ENCODE measurements at regions not wholly inside any gene's neighbourhood (a gene's known extent, or its start where the extent isn't known, plus 50 kb on each side); places are given as distances from the start of the nearest gene placed in this dataset.

DNA sequence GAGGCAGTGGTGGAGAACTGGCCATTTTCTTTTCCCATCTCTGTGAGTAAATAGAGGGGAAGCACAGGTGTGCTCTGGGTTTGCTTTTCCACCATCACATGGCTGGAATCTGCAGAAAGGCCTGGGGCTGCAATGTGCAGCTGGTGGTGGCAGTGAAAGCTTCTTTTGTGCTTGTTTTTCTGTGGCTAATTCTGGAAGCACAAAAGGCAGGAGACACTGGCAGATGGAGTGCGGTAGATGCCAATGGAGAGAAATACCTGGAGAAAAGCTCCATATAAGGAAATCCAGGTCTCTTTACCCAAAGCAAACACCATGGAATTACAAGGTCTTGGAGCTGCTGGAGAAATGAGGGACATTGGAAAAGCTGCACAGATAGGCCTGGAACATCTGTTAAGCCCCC, 146.9 kb downstream of the HAPSTR1 start:
- ChIA-PET CTCF (no interaction called here), POLR2A (no interaction called here)
- intact Hi-C loops (cut with micrococcal nuclease) = no loop called here

DNA sequence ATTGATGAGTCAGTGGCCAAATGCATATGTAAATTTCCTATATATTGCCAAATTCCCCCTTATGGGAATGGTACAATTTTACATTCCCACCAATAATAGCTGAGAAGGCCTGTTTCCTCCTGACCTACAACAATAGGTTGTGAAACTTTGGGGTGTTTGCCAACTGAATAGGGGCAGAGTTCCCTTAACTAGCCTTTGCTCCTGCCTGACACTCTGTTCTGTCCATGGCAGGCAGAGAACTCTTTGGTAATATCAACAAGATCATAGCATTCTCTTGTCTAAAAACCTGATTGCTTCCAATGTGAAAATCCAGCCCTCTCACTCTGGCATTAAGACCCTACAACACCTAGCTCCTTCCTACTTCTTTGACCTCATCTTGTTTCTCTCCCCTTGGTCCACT, 149.7 kb downstream of the HAPSTR1 start:
- Mint-ChIP-seq H3K4me3 (no peak overlapping the region), H3K9me3 (peaks cover 0 to 18% (median 5%) of the 10 kb centered on the region in 11 donors), H3K36me3 (no peaks in the 10 kb centered on the region), H3K4me1 (no peaks in the 10 kb centered on the region), H3K27me3 (peaks cover 0 to 4% (median 0%) of the 10 kb centered on the region in 5 donors), H3K27ac (no peak overlapping the region)
- ChIA-PET CTCF (no interaction called here), POLR2A (no interaction called here)
- Histone ChIP-seq H3K36me3 (ENCODE audit: control insufficient read depth in 2 of 3, insufficient read depth in 3 of 3, low read length in 3 of 3) (no peaks in the 10 kb centered on the region), H3K4me3 (ENCODE audit: low read length) (no peak overlapping the region), H3K27me3 (ENCODE audit: control insufficient read depth in 2 of 2, insufficient read depth in 2 of 2, low read length in 2 of 2) (no peaks in the 10 kb centered on the region), H3K27ac (ENCODE audit: low read depth, low read length) (no peak overlapping the region), H3K4me1 (ENCODE audit: control insufficient read depth in 2 of 2, insufficient read depth in 2 of 2, low read length in 2 of 2) (no peaks in the 10 kb centered on the region), H3K9me3 (ENCODE audit: control insufficient read depth in 2 of 3, low read length in 3 of 3) (peaks cover 0 to 3% (median 0%) of the 10 kb centered on the region in 3 experiments)
- no peak for ATAC-seq
- intact Hi-C loops (cut with micrococcal nuclease) = no loop called here
- DNase-seq = no peak

More for the DNA sequence above, 146.9 kb downstream of the HAPSTR1 start:
- Histone ChIP-seq H3K4me3 (ENCODE audit: low read length) (no peak overlapping the region), H3K4me1 (ENCODE audit: control insufficient read depth in 2 of 2, insufficient read depth in 2 of 2, low read length in 2 of 2) (no peaks in the 10 kb centered on the region), H3K9me3 (ENCODE audit: control insufficient read depth in 2 of 3, low read length in 3 of 3) (peaks cover 0 to 3% (median 0%) of the 10 kb centered on the region in 3 experiments), H3K27me3 (ENCODE audit: control insufficient read depth in 2 of 2, insufficient read depth in 2 of 2, low read length in 2 of 2) (no peaks in the 10 kb centered on the region), H3K36me3 (ENCODE audit: control insufficient read depth in 2 of 3, insufficient read depth in 3 of 3, low read length in 3 of 3) (no peaks in the 10 kb centered on the region), H3K27ac (ENCODE audit: low read depth, low read length) (no peak overlapping the region)
- Mint-ChIP-seq H3K36me3 (no peaks in the 10 kb centered on the region), H3K27ac (no peak overlapping the region), H3K4me1 (no peaks in the 10 kb centered on the region), H3K27me3 (peaks cover 0 to 12% (median 6%) of the 10 kb centered on the region in 5 donors), H3K9me3 (peaks cover 0 to 18% (median 5%) of the 10 kb centered on the region in 11 donors), H3K4me3 (no peak overlapping the region)
- ATAC-seq (no peak), DNase-seq (no peak)

DNA sequence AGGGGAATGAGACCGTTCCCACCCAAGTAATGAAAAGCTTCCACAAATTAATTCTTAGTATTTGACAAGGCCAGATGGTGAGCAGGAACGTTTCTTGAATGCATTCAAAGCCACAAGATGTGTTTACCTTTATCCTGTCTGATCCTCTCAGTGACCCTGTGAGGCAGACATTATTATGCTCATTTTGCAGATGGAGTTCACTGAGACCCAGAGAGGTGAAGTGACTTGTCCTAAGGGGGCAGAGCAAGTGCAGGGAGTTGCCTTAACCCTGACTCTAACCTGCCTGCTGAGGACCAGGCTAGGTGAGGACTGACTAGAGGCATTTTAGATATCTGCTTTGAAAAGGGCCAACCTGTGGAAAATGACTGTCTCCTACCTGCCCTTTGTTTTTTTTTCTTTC, 156.7 kb downstream of the HAPSTR1 start:
- Histone ChIP-seq H3K9me3 (ENCODE audit: control insufficient read depth in 2 of 3, low read length in 3 of 3) (no peaks in the 10 kb centered on the region), H3K27me3 (ENCODE audit: control insufficient read depth in 2 of 2, insufficient read depth in 2 of 2, low read length in 2 of 2) (no peaks in the 10 kb centered on the region), H3K4me1 (ENCODE audit: control insufficient read depth in 2 of 2, insufficient read depth in 2 of 2, low read length in 2 of 2) (no peaks in the 10 kb centered on the region), H3K4me3 (ENCODE audit: low read length) (no peak overlapping the region), H3K36me3 (ENCODE audit: control insufficient read depth in 2 of 3, insufficient read depth in 3 of 3, low read length in 3 of 3) (no peaks in the 10 kb centered on the region), H3K27ac (ENCODE audit: low read depth, low read length) (no peak overlapping the region)
- Mint-ChIP-seq H3K36me3 (no peaks in the 10 kb centered on the region), H3K27me3 (peaks cover 3 to 23% (median 15%) of the 10 kb centered on the region in 5 donors), H3K9me3 (peaks cover 0 to 5% (median 0%) of the 10 kb centered on the region in 11 donors), H3K27ac (no peak overlapping the region), H3K4me1 (no peaks in the 10 kb centered on the region), H3K4me3 (no peak overlapping the region)
- DNase-seq (no peak), ATAC-seq (no peak)
- POLR2A ChIA-PET = no interaction called here
- CTCF ChIA-PET = no interaction called here
- intact Hi-C loops (cut with micrococcal nuclease) = no loop called here

DNA sequence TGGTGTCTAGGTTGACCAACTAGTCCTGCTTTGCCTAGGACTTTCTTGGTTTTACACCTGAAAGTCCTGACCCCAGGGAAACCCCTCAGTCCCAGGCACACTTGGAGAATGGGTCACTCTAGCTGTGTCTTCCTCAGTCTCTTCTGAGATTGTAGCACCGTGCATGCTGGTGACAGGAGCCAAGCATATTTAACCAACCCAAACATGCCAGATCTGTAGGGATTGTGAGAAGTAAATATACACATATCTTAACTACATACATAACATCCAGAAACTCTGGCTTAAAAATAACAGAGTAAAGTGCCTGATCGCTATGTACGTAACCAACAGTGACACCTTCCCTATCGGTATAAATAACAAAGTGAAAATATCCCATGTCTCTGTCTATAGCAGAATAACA, 158.1 kb downstream of the HAPSTR1 start:
- H3K36me3 ChIP-seq (ENCODE audit: control insufficient read depth in 2 of 3, insufficient read depth in 3 of 3, low read length in 3 of 3) = no peaks in the 10 kb centered on the region
- H3K4me3 Mint-ChIP-seq = no peak overlapping the region
- H3K9me3 Mint-ChIP-seq = peaks cover 0 to 9% (median 0%) of the 10 kb centered on the region in 11 donors
- no peaks in the 10 kb centered on the region for H3K4me1 Mint-ChIP-seq
- no peaks in the 10 kb centered on the region for H3K9me3 ChIP-seq (ENCODE audit: control insufficient read depth in 2 of 3, low read length in 3 of 3)
- no peaks in the 10 kb centered on the region for H3K27me3 ChIP-seq (ENCODE audit: control insufficient read depth in 2 of 2, insufficient read depth in 2 of 2, low read length in 2 of 2)
- ChIA-PET CTCF (no interaction called here), POLR2A (no interaction called here)
- H3K27me3 Mint-ChIP-seq = peaks cover 3 to 30% (median 27%) of the 10 kb centered on the region in 5 donors
- no peaks in the 10 kb centered on the region for H3K4me1 ChIP-seq (ENCODE audit: control insufficient read depth in 2 of 2, insufficient read depth in 2 of 2, low read length in 2 of 2)
- intact Hi-C loops (cut with micrococcal nuclease) = no loop called here
- DNase-seq (no peak), ATAC-seq (no peak)
- H3K4me3 ChIP-seq (ENCODE audit: low read length) = no peak overlapping the region
- no peaks in the 10 kb centered on the region for H3K36me3 Mint-ChIP-seq
- no peak overlapping the region for H3K27ac ChIP-seq (ENCODE audit: low read depth, low read length)
- no peak overlapping the region for H3K27ac Mint-ChIP-seq

DNA sequence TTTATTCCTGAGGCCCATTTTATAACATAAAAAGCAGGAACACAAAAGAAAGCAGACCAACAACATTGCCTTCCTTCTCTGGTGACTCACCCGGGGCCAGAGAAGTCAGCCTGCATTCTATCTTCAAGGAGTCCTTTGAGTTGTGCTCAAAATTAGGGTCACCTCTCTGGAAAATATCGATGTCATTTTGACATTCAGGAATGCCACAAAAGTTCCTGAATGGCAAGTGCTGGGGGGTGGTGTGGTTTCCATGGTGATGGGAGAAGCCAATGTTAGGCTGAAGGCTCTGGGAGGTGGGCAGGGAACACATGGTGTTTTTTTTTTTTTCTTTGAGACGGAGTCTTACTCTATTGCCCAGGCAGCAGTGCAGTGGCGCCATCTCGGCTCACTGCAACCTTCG, 159.6 kb downstream of the HAPSTR1 start:
- ATAC-seq (no peak), DNase-seq (no peak)
- Mint-ChIP-seq H3K4me3 (no peak overlapping the region), H3K36me3 (no peaks in the 10 kb centered on the region), H3K4me1 (no peaks in the 10 kb centered on the region), H3K27me3 (peaks cover 3 to 40% (median 27%) of the 10 kb centered on the region in 5 donors), H3K9me3 (peaks cover 0 to 9% (median under 1%) of the 10 kb centered on the region in 11 donors), H3K27ac (no peak overlapping the region)
- H3K27me3 ChIP-seq (ENCODE audit: control insufficient read depth in 2 of 2, insufficient read depth in 2 of 2, low read length in 2 of 2) = no peaks in the 10 kb centered on the region
- CTCF ChIA-PET = no interaction called here
- H3K27ac ChIP-seq (ENCODE audit: low read depth, low read length) = no peak overlapping the region
- no peaks in the 10 kb centered on the region for H3K9me3 ChIP-seq (ENCODE audit: control insufficient read depth in 2 of 3, low read length in 3 of 3)
- H3K4me3 ChIP-seq (ENCODE audit: low read length) = no peak overlapping the region
- no peaks in the 10 kb centered on the region for H3K4me1 ChIP-seq (ENCODE audit: control insufficient read depth in 2 of 2, insufficient read depth in 2 of 2, low read length in 2 of 2)
- no peaks in the 10 kb centered on the region for H3K36me3 ChIP-seq (ENCODE audit: control insufficient read depth in 2 of 3, insufficient read depth in 3 of 3, low read length in 3 of 3)
- intact Hi-C loops (cut with micrococcal nuclease) = no loop called here
- POLR2A ChIA-PET = no interaction called here

DNA sequence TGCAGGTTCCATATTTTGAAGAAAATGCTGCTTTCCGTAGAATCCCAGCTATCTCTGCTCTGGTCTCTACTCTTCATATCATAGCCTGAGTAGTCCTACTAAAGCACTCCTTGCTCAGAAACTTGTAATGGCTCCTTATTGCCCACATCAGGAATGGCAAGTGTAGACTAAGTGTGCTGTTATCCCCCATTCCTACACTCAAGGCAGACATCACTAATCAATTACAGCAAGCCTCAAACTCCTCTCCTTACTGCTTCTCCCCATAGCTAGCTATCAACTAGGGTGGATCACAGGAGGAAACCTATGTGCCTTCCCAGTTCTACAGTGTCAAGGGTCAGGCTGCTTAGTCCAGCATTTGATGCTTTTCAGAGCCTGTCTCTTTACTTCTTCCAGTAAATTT, 163.4 kb downstream of the HAPSTR1 start:
- no peaks in the 10 kb centered on the region for H3K36me3 ChIP-seq (ENCODE audit: control insufficient read depth in 2 of 3, insufficient read depth in 3 of 3, low read length in 3 of 3)
- H3K27ac Mint-ChIP-seq = no peak overlapping the region
- H3K36me3 Mint-ChIP-seq = no peaks in the 10 kb centered on the region
- ChIA-PET CTCF (no interaction called here), POLR2A (no interaction called here)
- H3K9me3 Mint-ChIP-seq = peaks cover 0 to 9% (median 3%) of the 10 kb centered on the region in 11 donors
- intact Hi-C loops (cut with micrococcal nuclease) = no loop called here
- peaks cover 0 to under 1% (median 0%) of the 10 kb centered on the region in 7 donors for H3K4me1 Mint-ChIP-seq
- H3K9me3 ChIP-seq (ENCODE audit: control insufficient read depth in 2 of 3, low read length in 3 of 3) = no peaks in the 10 kb centered on the region
- H3K4me3 Mint-ChIP-seq = no peak overlapping the region
- H3K4me3 ChIP-seq (ENCODE audit: low read length) = no peak overlapping the region
- H3K27me3 ChIP-seq (ENCODE audit: control insufficient read depth in 2 of 2, insufficient read depth in 2 of 2, low read length in 2 of 2) = peaks cover 0 to 4% of the 10 kb centered on the region in 2 donors
- ATAC-seq (no peak), DNase-seq (no peak)
- no peaks in the 10 kb centered on the region for H3K4me1 ChIP-seq (ENCODE audit: control insufficient read depth in 2 of 2, insufficient read depth in 2 of 2, low read length in 2 of 2)
- H3K27ac ChIP-seq (ENCODE audit: low read depth, low read length) = no peak overlapping the region
- H3K27me3 Mint-ChIP-seq = peaks cover 0 to 52% (median 34%) of the 10 kb centered on the region in 5 donors

DNA sequence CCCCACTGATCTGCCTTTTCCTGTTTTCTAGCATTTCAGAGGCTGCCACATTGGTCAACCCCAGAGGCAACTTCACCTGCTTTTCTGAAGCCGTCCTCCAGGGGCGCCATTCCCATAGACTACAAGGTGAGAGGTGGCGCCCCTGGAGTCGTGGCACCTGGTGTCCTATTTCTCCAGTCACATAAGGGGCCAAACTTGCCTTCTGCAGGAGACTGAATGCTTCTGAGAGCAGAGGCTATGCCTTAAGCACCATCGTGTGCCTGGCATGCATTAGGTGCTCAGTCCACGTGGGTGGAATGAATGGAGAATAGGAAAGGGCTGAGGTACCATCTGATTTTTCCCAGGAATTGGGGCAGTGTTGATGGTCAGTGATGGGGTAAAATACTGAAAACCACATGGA, 164.8 kb downstream of the HAPSTR1 start:
- DNase-seq (no peak), ATAC-seq (no peak)
- Mint-ChIP-seq H3K4me1 (peaks cover 0 to 2% (median 0%) of the 10 kb centered on the region in 7 donors), H3K27ac (no peak overlapping the region), H3K4me3 (no peak overlapping the region), H3K36me3 (no peaks in the 10 kb centered on the region), H3K27me3 (peaks cover 0 to 57% (median 34%) of the 10 kb centered on the region in 5 donors), H3K9me3 (peaks cover 0 to 9% (median 3%) of the 10 kb centered on the region in 11 donors)
- Histone ChIP-seq H3K27ac (ENCODE audit: low read depth, low read length) (no peak overlapping the region), H3K36me3 (ENCODE audit: control insufficient read depth in 2 of 3, insufficient read depth in 3 of 3, low read length in 3 of 3) (no peaks in the 10 kb centered on the region), H3K27me3 (ENCODE audit: control insufficient read depth in 2 of 2, insufficient read depth in 2 of 2, low read length in 2 of 2) (peaks cover 0 to 4% of the 10 kb centered on the region in 2 donors), H3K4me3 (ENCODE audit: low read length) (no peak overlapping the region), H3K9me3 (ENCODE audit: control insufficient read depth in 2 of 3, low read length in 3 of 3) (no peaks in the 10 kb centered on the region), H3K4me1 (ENCODE audit: control insufficient read depth in 2 of 2, insufficient read depth in 2 of 2, low read length in 2 of 2) (no peaks in the 10 kb centered on the region)
- CTCF ChIA-PET = no interaction called here
- POLR2A ChIA-PET = no interaction called here
- intact Hi-C loops (cut with micrococcal nuclease) = no loop called here
